Inferior parietal cortex (tissue), 1 donor: ENCODE measurements at regions not wholly inside any gene's neighbourhood (a gene's known extent, or its start where the extent isn't known, plus 50 kb on each side); places are given as distances from the start of the nearest gene placed in this dataset.
"Not testable (repeated sequence)": the region's sequence is repeated elsewhere in the genome, so short reads cannot be mapped to it uniquely, and the experiment has no call there.

Source experiments
- DNase-seq: peaks from one replicate; pipeline ENCODE4 v3.0.0-alpha.2; 2016; ENCODE audit errors: extremely low spot score

- not testable (repeated sequence) for DNase-seq
These were observed 398.5 kb upstream of the CRIM1 start for GRCh38 chr2:35957053-35957452.

- DNase-seq: no peak
These were observed 409.1 kb upstream of the CRIM1 start for GRCh38 chr2:35946478-35946877.

GRCh38 chr2:35938838-35939237, 416.7 kb upstream of the CRIM1 start:
- DNase-seq: no peak

- DNase-seq: no peak
These were observed 422.5 kb upstream of the CRIM1 start for GRCh38 chr2:35933031-35933430.

- no peak for DNase-seq
These were observed 423.2 kb upstream of the CRIM1 start for GRCh38 chr2:35932276-35932963.

GRCh38 chr2:35931626-35932025, 424.0 kb upstream of the CRIM1 start:
- no peak for DNase-seq

GRCh38 chr2:35931115-35931514, 424.5 kb upstream of the CRIM1 start:
- no peak for DNase-seq

GRCh38 chr2:35929551-35929950, 426.0 kb upstream of the CRIM1 start:
- no peak for DNase-seq

- no peak for DNase-seq
These were observed 435.5 kb upstream of the CRIM1 start for GRCh38 chr2:35920061-35920460.

- no peak for DNase-seq
These were observed 440.3 kb upstream of the CRIM1 start for GRCh38 chr2:35915261-35915660.

GRCh38 chr2:35891936-35892335, 463.6 kb upstream of the CRIM1 start:
- no peak for DNase-seq

GRCh38 chr2:35891528-35891927, 464.1 kb upstream of the CRIM1 start:
- DNase-seq: no peak

GRCh38 chr2:35887146-35887545, 468.4 kb upstream of the CRIM1 start:
- DNase-seq: no peak

- DNase-seq: no peak
These were observed 481.7 kb upstream of the CRIM1 start for GRCh38 chr2:35873921-35874320.

GRCh38 chr2:35871672-35872071, 483.9 kb upstream of the CRIM1 start:
- DNase-seq: no peak

- no peak for DNase-seq
These were observed 484.9 kb upstream of the CRIM1 start for GRCh38 chr2:35870713-35871112.

GRCh38 chr2:35864141-35864540, 491.4 kb upstream of the CRIM1 start:
- DNase-seq: no peak

- DNase-seq: no peak
These were observed 497.4 kb upstream of the CRIM1 start for GRCh38 chr2:35858216-35858615.

GRCh38 chr2:35857498-35857897, 498.1 kb upstream of the CRIM1 start:
- no peak for DNase-seq

- no peak for DNase-seq
These were observed 524.2 kb upstream of the CRIM1 start for GRCh38 chr2:35831385-35831784.

- DNase-seq: no peak
These were observed 524.7 kb upstream of the CRIM1 start for GRCh38 chr2:35830833-35831232.

- DNase-seq: no peak
These were observed 528.5 kb upstream of the CRIM1 start for GRCh38 chr2:35827086-35827485.

- DNase-seq: no peak
These were observed 532.9 kb upstream of the CRIM1 start for GRCh38 chr2:35822716-35823115.

GRCh38 chr2:35821675-35822074, 533.9 kb upstream of the CRIM1 start:
- no peak for DNase-seq
